BLaER1 treated with 17β-estradiol and CSF1 and Interleukin-3, amounts not matched to agents 10 nM and 100 nM (cell line): ENCODE measurements at regions not wholly inside any gene's neighbourhood (a gene's known extent, or its start where the extent isn't known, plus 50 kb on each side); places are given as distances from the start of the nearest gene placed in this dataset.

ENCODE experiments used
- H3K27ac ChIP-seq, 11 experiments: shearing (Covaris generic); formaldehyde crosslinking; 2 replicates each; pipeline ENCODE4 v1.8.1; 2022
- H3K27me3 ChIP-seq, 11 experiments: shearing (Covaris generic); formaldehyde crosslinking; 2 replicates each; pipeline ENCODE4 v1.8.1; 2022
- H3K36me3 ChIP-seq, 11 experiments: shearing (Covaris generic); formaldehyde crosslinking; 2 replicates each; pipeline ENCODE4 v1.8.1; 2022
- H3K4me1 ChIP-seq, 10 experiments: shearing (Covaris generic); formaldehyde crosslinking; 2 replicates each; pipeline ENCODE4 v1.8.1; 2022
- H3K4me2 ChIP-seq, 11 experiments: shearing (Covaris generic); formaldehyde crosslinking; 2 replicates each; pipeline ENCODE4 v1.8.1; 2022
- H3K4me3 ChIP-seq, 10 experiments: shearing (Covaris generic); formaldehyde crosslinking; 2 replicates each; pipeline ENCODE4 v1.8.1; 2022
- H3K9ac ChIP-seq, 11 experiments: shearing (Covaris generic); formaldehyde crosslinking; 2 replicates each; pipeline ENCODE4 v1.8.1; 2022
- H3K9me3 ChIP-seq, 11 experiments: shearing (Covaris generic); formaldehyde crosslinking; replicated peaks in 1 of 11; 2 replicates each; pipeline ENCODE4 v1.8.1; 2022
- H4K20me1 ChIP-seq, 11 experiments: shearing (Covaris generic); formaldehyde crosslinking; 2 replicates each; pipeline ENCODE4 v1.8.1; 2022
- Cebpa-rat ChIP-seq, 11 experiments: shearing (Covaris generic); IDR thresholded peaks; 2 replicates each; pipeline ENCODE4 v1.8.1; 2022

- no peak for TF ChIP-seq Cebpa-rat (IDR thresholded peaks at IDR 0.05)
- no peak overlapping the region for H3K9ac ChIP-seq
Observed at GRCh38 chr16:7017006-7017662, 315.5 kb upstream of the RBFOX1 start.

GRCh38 chr16:7014756-7015155 is 317.9 kb upstream of the RBFOX1 start:
- Histone ChIP-seq H3K9ac (no peak overlapping the region), H3K4me2 (no peak overlapping the region), H3K4me1 (no peaks in the 10 kb centered on the region), H3K36me3 (no peaks in the 10 kb centered on the region), H3K9me3 (no peaks in the 10 kb centered on the region), H3K27me3 (no peaks in the 10 kb centered on the region), H3K27ac (no peak overlapping the region), H4K20me1 (peaks cover 0 to 5% (median 0%) of the 10 kb centered on the region in 11 experiments; a peak in 1 of 22 replicates), H3K4me3 (no peak overlapping the region)
- TF ChIP-seq Cebpa-rat (IDR thresholded peaks at IDR 0.05): no peak

More at GRCh38 chr16:7017006-7017662, 315.5 kb upstream of the RBFOX1 start:
- Histone ChIP-seq H3K36me3 (no peaks in the 10 kb centered on the region), H3K9me3 (no peaks in the 10 kb centered on the region), H3K4me3 (no peak overlapping the region), H3K27ac (no peak overlapping the region), H3K4me2 (no peak overlapping the region), H4K20me1 (peaks cover 0 to 5% (median 0%) of the 10 kb centered on the region in 11 experiments; a peak in 1 of 22 replicates), H3K27me3 (no peaks in the 10 kb centered on the region), H3K4me1 (no peaks in the 10 kb centered on the region)

GRCh38 chr16:7013990-7014389 is 318.7 kb upstream of the RBFOX1 start:
- H3K27ac ChIP-seq: no peak overlapping the region
- H3K4me2 ChIP-seq: no peak overlapping the region
- no peak overlapping the region for H3K9ac ChIP-seq
- H3K4me1 ChIP-seq: no peaks in the 10 kb centered on the region
- peaks cover 0 to 5% (median 0%) of the 10 kb centered on the region in 11 experiments; a peak in 1 of 22 replicates for H4K20me1 ChIP-seq
- H3K4me3 ChIP-seq: no peak overlapping the region
- no peaks in the 10 kb centered on the region for H3K9me3 ChIP-seq
- no peaks in the 10 kb centered on the region for H3K27me3 ChIP-seq
- no peak for TF ChIP-seq Cebpa-rat (IDR thresholded peaks at IDR 0.05)
- no peaks in the 10 kb centered on the region for H3K36me3 ChIP-seq

GRCh38 chr16:7004266-7004665 is 328.4 kb upstream of the RBFOX1 start:
- H3K4me1 ChIP-seq: no peaks in the 10 kb centered on the region
- TF ChIP-seq Cebpa-rat (IDR thresholded peaks at IDR 0.05): no peak
- no peak overlapping the region for H3K4me2 ChIP-seq
- no peaks in the 10 kb centered on the region for H3K9me3 ChIP-seq
- H3K27ac ChIP-seq: no peak overlapping the region
- H4K20me1 ChIP-seq: no peaks in the 10 kb centered on the region
- no peaks in the 10 kb centered on the region for H3K36me3 ChIP-seq
- H3K4me3 ChIP-seq: no peak overlapping the region
- no peak overlapping the region for H3K9ac ChIP-seq
- H3K27me3 ChIP-seq: no peaks in the 10 kb centered on the region

GRCh38 chr16:6993544-6993943 is 339.1 kb upstream of the RBFOX1 start:
- TF ChIP-seq Cebpa-rat (IDR thresholded peaks at IDR 0.05): no peak
- Histone ChIP-seq H3K27ac (no peak overlapping the region), H3K4me1 (peaks cover 0 to 11% (median 2%) of the 10 kb centered on the region in 10 experiments; a peak in 5 of 20 replicates), H3K9me3 (no peaks in the 10 kb centered on the region), H3K4me3 (no peak overlapping the region), H3K36me3 (no peaks in the 10 kb centered on the region), H3K9ac (no peak overlapping the region), H3K27me3 (no peaks in the 10 kb centered on the region), H4K20me1 (no peaks in the 10 kb centered on the region), H3K4me2 (no peak overlapping the region)

GRCh38 chr16:6988846-6989245 is 343.8 kb upstream of the RBFOX1 start:
- Histone ChIP-seq H3K27me3 (no peaks in the 10 kb centered on the region), H3K4me3 (no peak overlapping the region), H3K36me3 (no peaks in the 10 kb centered on the region), H3K27ac (no peak overlapping the region), H4K20me1 (no peaks in the 10 kb centered on the region; a peak in 1 of 22 replicates), H3K9me3 (no peaks in the 10 kb centered on the region), H3K9ac (no peak overlapping the region), H3K4me2 (no peak overlapping the region), H3K4me1 (peaks cover 0 to 11% (median 2%) of the 10 kb centered on the region in 10 experiments; a peak in 5 of 20 replicates)
- no peak for TF ChIP-seq Cebpa-rat (IDR thresholded peaks at IDR 0.05)

GRCh38 chr16:6977916-6978315 is 354.7 kb upstream of the RBFOX1 start:
- no peak overlapping the region for H3K4me3 ChIP-seq
- H3K4me2 ChIP-seq: no peak overlapping the region
- no peaks in the 10 kb centered on the region; a peak in 1 of 20 replicates for H3K4me1 ChIP-seq
- no peaks in the 10 kb centered on the region for H4K20me1 ChIP-seq
- no peak for TF ChIP-seq Cebpa-rat (IDR thresholded peaks at IDR 0.05)
- H3K36me3 ChIP-seq: no peaks in the 10 kb centered on the region
- no peaks in the 10 kb centered on the region for H3K27me3 ChIP-seq
- H3K27ac ChIP-seq: no peak overlapping the region
- no peak overlapping the region for H3K9ac ChIP-seq
- no peaks in the 10 kb centered on the region for H3K9me3 ChIP-seq

- TF ChIP-seq Cebpa-rat (IDR thresholded peaks at IDR 0.05): no peak
- Histone ChIP-seq H3K9me3 (no peaks in the 10 kb centered on the region; a peak in 1 of 22 replicates), H3K27ac (no peak overlapping the region), H3K4me3 (no peak overlapping the region), H3K36me3 (no peaks in the 10 kb centered on the region), H4K20me1 (no peaks in the 10 kb centered on the region), H3K9ac (no peak overlapping the region), H3K4me2 (no peak overlapping the region), H3K27me3 (no peaks in the 10 kb centered on the region), H3K4me1 (no peaks in the 10 kb centered on the region; a peak in 1 of 20 replicates)
Observed at GRCh38 chr16:6977291-6977690, 355.4 kb upstream of the RBFOX1 start.

GRCh38 chr16:6976716-6977115 is 355.9 kb upstream of the RBFOX1 start:
- Histone ChIP-seq H3K27ac (no peak overlapping the region), H3K4me3 (no peak overlapping the region), H3K4me1 (no peaks in the 10 kb centered on the region; a peak in 1 of 20 replicates), H3K36me3 (no peaks in the 10 kb centered on the region), H3K9me3 (no peaks in the 10 kb centered on the region; a peak in 1 of 22 replicates), H3K27me3 (no peaks in the 10 kb centered on the region), H3K9ac (no peak overlapping the region), H4K20me1 (no peaks in the 10 kb centered on the region), H3K4me2 (no peak overlapping the region)
- TF ChIP-seq Cebpa-rat (IDR thresholded peaks at IDR 0.05): no peak
